ENCODE measurements at regions not wholly inside any gene's neighbourhood (a gene's known extent, or its start where the extent isn't known, plus 50 kb on each side); places are given as distances from the start of the nearest gene placed in this dataset.

- DNase-seq, result no peak
- in situ Hi-C loops (cut with HindIII; ENCODE audit: low pct_ligation_motif_present, low pct_unique_long_range_greater_than_20kb, low sequenced_read_pairs), result no loop called here
Observed at GRCh38 chr10:25661632-25662031, 272.4 kb upstream of the MYO3A start.

- in situ Hi-C loops (cut with HindIII; ENCODE audit: low pct_ligation_motif_present, low pct_unique_long_range_greater_than_20kb, low sequenced_read_pairs), result no loop called here
- no peak for DNase-seq
Observed at GRCh38 chr10:25666276-25666675, 267.8 kb upstream of the MYO3A start.

DNA sequence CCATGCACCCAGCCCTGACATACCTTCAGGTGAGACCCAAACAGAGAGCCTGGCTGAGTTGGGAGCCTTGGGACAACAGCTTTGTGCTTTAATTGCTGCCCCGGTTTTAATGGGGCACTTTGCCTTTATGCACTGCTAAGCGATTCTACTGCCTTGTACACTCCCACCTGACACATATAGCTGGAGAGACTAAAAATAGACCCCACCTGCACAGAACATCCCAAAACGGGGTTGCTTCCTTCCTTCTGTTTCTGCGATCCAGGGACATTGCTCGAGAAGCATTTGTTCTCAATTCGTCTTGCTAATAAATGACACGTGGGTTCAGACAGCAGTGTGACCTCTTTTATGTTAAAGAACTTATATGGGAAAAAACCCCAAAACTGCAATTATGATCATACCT lies 258.8 kb upstream of the MYO3A start:
- no peak for DNase-seq
- in situ Hi-C loops (cut with HindIII; ENCODE audit: low pct_ligation_motif_present, low pct_unique_long_range_greater_than_20kb, low sequenced_read_pairs), result no loop called here

DNA sequence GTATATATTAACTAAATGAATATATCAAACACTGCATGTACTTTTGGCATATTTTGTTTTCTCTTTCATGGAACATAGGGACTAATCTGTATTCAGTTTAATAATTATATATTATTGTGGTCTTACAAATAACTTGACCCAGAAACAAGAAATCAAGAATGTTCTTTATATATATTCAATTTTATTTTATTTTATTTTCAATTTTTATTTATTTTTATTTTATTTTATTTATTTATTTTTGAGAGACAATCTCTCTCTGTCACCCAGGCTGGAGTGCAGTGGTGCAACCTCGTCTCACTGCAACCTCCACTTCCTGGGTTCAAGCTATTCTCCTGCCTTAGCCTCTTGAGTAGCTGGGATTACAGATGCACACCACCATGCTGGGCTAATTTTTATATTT lies 258.4 kb upstream of the MYO3A start:
- DNase-seq, result no peak
- in situ Hi-C loops (cut with HindIII; ENCODE audit: low pct_ligation_motif_present, low pct_unique_long_range_greater_than_20kb, low sequenced_read_pairs), result no loop called here

- in situ Hi-C loops (cut with HindIII; ENCODE audit: low pct_ligation_motif_present, low pct_unique_long_range_greater_than_20kb, low sequenced_read_pairs), result no loop called here
- no peak for DNase-seq
Observed at GRCh38 chr10:25678220-25678619, 255.8 kb upstream of the MYO3A start.

DNA sequence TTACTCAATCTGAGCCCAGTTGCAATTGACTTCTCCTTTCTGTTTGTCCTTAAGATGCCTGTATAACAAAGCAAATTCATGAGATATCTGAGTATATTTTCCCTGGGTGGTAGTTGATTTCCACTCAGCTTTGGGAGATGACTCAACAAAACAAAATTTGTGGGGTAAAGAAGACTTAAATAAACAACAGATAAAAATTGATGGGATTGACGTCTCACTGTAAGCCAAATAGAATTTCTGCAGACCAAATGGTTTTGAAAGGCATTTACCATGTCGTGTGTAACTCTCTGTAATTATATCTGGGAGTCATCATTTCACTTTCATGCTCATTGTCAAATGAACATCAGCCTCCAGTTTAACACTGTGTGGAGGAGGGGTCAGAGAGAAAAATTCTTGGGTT lies 255.4 kb upstream of the MYO3A start:
- DNase-seq, result no peak
- in situ Hi-C loops (cut with HindIII; ENCODE audit: low pct_ligation_motif_present, low pct_unique_long_range_greater_than_20kb, low sequenced_read_pairs), result no loop called here

DNA sequence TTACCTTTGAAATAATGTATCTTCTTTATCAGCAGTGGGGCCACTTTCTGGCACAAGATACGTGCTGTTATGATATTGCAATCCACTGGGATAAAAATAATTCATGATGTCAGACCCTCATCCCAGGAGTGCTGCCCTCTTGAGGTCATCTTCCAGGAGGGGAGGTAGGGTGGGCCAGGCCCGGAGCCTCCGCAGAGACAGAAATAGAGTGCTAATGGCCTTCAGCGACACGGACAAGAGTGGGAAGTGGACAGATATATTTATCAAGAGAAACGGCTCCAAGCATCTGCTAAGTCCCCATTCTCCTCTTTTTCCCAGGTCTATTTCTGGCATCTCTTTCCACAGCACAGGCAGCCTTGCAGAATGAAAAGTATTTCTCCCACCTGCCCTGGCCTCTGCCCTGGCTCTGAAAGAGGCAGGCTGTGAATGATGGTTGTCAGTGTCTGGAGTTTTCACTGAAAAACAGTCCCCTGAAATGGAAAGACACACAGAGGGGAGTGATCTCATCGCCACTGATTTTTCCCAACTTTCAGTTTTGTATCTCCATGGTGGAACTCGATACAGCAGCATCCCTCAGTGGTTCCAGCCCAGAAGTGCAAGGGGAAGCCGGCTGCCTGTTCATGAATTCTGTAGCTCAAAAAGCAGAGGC lies 251.7 kb upstream of the MYO3A start:
- no peak for DNase-seq
- in situ Hi-C loops (cut with HindIII; ENCODE audit: low pct_ligation_motif_present, low pct_unique_long_range_greater_than_20kb, low sequenced_read_pairs), result no loop called here

GRCh38 chr10:25683344-25683743 lies 250.7 kb upstream of the MYO3A start:
- in situ Hi-C loops (cut with HindIII; ENCODE audit: low pct_ligation_motif_present, low pct_unique_long_range_greater_than_20kb, low sequenced_read_pairs), result no loop called here
- no peak for DNase-seq

GRCh38 chr10:25687521-25687920 lies 246.5 kb upstream of the MYO3A start:
- DNase-seq, result no peak
- in situ Hi-C loops (cut with HindIII; ENCODE audit: low pct_ligation_motif_present, low pct_unique_long_range_greater_than_20kb, low sequenced_read_pairs), result no loop called here

- in situ Hi-C loops (cut with HindIII; ENCODE audit: low pct_ligation_motif_present, low pct_unique_long_range_greater_than_20kb, low sequenced_read_pairs), result no loop called here
- no peak for DNase-seq
Observed at GRCh38 chr10:25689346-25690100, 244.5 kb upstream of the MYO3A start.

- in situ Hi-C loops (cut with HindIII; ENCODE audit: low pct_ligation_motif_present, low pct_unique_long_range_greater_than_20kb, low sequenced_read_pairs), result no loop called here
- no peak for DNase-seq
Observed at GRCh38 chr10:25692761-25693160, 241.3 kb upstream of the MYO3A start.

- in situ Hi-C loops (cut with HindIII; ENCODE audit: low pct_ligation_motif_present, low pct_unique_long_range_greater_than_20kb, low sequenced_read_pairs), result no loop called here
- DNase-seq, result no peak
Observed at GRCh38 chr10:25694206-25694933, 239.7 kb upstream of the MYO3A start.

GRCh38 chr10:25694971-25695370 lies 239.1 kb upstream of the MYO3A start:
- in situ Hi-C loops (cut with HindIII; ENCODE audit: low pct_ligation_motif_present, low pct_unique_long_range_greater_than_20kb, low sequenced_read_pairs), result no loop called here
- no peak for DNase-seq

DNA sequence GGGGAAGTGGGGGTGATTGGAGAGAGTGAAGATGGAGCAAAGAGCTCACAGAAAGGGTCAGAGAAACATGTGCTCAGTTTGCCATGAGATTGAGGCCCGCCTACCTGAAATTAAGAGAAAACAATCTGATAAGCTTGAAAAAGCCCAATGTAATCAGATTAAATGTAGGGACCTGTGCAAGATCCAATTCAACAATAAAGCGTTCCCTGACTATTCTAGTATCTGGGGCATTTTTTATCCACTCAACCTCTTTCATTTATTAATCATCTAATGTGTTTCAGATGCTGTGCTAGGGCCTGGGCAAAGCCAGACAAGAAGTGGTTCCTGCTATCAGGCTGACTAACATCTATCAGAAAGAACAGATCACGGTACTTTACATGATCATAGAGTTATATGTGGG lies 238.4 kb upstream of the MYO3A start:
- in situ Hi-C loops (cut with HindIII; ENCODE audit: low pct_ligation_motif_present, low pct_unique_long_range_greater_than_20kb, low sequenced_read_pairs), result no loop called here

DNA sequence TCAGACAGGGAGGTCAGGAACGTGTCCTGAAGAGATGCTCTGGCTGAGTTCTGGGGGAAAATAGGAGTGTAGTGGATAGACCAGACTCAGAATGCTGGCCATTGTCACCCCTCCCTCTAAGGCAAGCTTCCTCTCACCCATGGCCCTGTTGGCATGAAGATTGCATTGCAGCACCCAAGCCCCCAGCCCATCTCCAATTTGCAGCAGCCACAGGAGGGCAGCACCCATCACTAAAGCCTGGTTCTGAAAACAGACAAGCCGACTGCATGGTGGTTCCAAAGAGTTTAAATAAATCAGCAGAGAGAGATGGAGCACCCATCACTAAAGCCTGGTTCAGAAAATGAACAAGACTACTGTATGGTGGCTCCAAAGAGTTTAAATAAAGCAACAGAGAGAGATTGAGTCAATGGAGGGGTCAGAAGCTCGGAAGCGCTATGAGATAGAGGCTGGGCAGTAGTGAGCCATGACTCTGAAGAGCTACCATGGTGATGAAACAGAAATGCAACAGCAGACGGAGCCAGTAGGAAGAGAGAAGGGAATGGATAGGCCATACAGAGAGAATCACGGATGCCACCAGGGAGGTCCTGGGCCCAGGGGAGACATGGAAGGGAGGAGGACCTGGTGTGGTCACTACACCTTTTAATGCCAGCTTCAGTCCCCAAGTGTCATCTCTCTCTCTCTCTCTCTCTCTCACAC lies 237.9 kb upstream of the MYO3A start:
- in situ Hi-C loops (cut with HindIII; ENCODE audit: low pct_ligation_motif_present, low pct_unique_long_range_greater_than_20kb, low sequenced_read_pairs), result no loop called here
- no peak for DNase-seq

More for the DNA sequence above, 238.4 kb upstream of the MYO3A start:
- no peak for DNase-seq

GRCh38 chr10:25697412-25697811 lies 236.6 kb upstream of the MYO3A start:
- no peak for DNase-seq
- in situ Hi-C loops (cut with HindIII; ENCODE audit: low pct_ligation_motif_present, low pct_unique_long_range_greater_than_20kb, low sequenced_read_pairs), result no loop called here

DNA sequence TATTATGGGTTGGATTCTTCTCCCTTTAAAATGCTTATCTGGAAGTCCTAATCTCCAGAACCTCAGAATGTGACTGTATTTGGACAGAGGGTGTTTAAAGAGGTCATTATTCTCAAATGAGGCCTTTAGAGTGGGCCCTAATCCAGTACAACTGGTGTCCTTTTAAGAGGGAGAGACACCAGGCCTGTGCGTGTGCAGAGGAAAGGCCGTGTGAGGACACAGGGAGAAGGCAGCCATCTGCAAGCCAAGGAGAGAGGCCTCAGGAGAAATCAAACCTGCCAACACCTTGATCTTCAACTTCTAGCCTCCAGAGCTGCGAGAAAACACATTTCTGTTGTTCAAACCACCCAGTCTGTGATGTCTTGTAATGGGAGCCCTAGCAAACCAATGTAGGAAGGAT lies 235.4 kb upstream of the MYO3A start:
- DNase-seq, result no peak
- in situ Hi-C loops (cut with HindIII; ENCODE audit: low pct_ligation_motif_present, low pct_unique_long_range_greater_than_20kb, low sequenced_read_pairs), result no loop called here

GRCh38 chr10:25699631-25700030 lies 234.4 kb upstream of the MYO3A start:
- DNase-seq, result no peak
- in situ Hi-C loops (cut with HindIII; ENCODE audit: low pct_ligation_motif_present, low pct_unique_long_range_greater_than_20kb, low sequenced_read_pairs), result no loop called here

GRCh38 chr10:25701652-25702051 lies 232.4 kb upstream of the MYO3A start:
- DNase-seq, result no peak
- in situ Hi-C loops (cut with HindIII; ENCODE audit: low pct_ligation_motif_present, low pct_unique_long_range_greater_than_20kb, low sequenced_read_pairs), result no loop called here

Data from ACHN (cell line).